PC-3 (cell line): ENCODE measurements at regions not wholly inside any gene's neighbourhood (a gene's known extent, or its start where the extent isn't known, plus 50 kb on each side); places are given as distances from the start of the nearest gene placed in this dataset.

Source experiments
- ATAC-seq: fragments of 200-7000 bp; cut with Tn5 transposase; 2 replicates; pipeline ENCODE4 v1.9.1; 2020; ENCODE audit warnings: mild to moderate bottlenecking, moderate library complexity
- BruUV-seq: library from RNA; stranded (reverse); fragments of 400-500 nt; replicated peaks from 2 replicates; lab custom pipeline; 2021; lab: Mats Ljungman, UMichigan
- CTCF ChIA-PET: fragments of 300-600 bp; sonication (Branson Sonifier 250); formaldehyde crosslinking; loops from one replicate; lab custom pipeline; 2022; ENCODE audit warnings: antibody characterized with exemption; lab: Charles Lee
- POLR2A ChIA-PET: fragments of 300-600 bp; sonication (Branson Sonifier 250); formaldehyde crosslinking; loops from one replicate; lab custom pipeline; 2022; ENCODE audit warnings: antibody characterized with exemption; ENCODE audit not compliant: unreplicated experiment; lab: Charles Lee
- DNase-seq: peaks from one replicate; pipeline ENCODE4 v3.0.0-alpha.2; 2015
- H2AFZ ChIP-seq: fragments of 300-600 bp; sonication (generic); 2 replicates; pipeline ENCODE4 v1.6.0; 2016; ENCODE audit warnings: antibody characterized with exemption, low read length
- H3F3A ChIP-seq: fragments of 300-600 bp; sonication (generic); one replicate; pipeline ENCODE4 v1.6.0; 2017; ENCODE audit warnings: antibody characterized with exemption, low read length, control low read depth, mild to moderate bottlenecking; ENCODE audit not compliant: unreplicated experiment
- H3K27ac ChIP-seq: fragments of 300-600 bp; sonication (generic); 2 replicates; pipeline ENCODE4 v1.5.1; 2016; ENCODE audit warnings: mild to moderate bottlenecking, low read length
- H3K27me3 ChIP-seq: fragments of 300-600 bp; sonication (generic); 2 replicates; pipeline ENCODE4 v1.6.1; 2016; ENCODE audit warnings: low read length, mixed read lengths
- H3K36me3 ChIP-seq: fragments of 300-600 bp; sonication (generic); 2 replicates; pipeline ENCODE4 v1.6.1; 2016; ENCODE audit warnings: low read depth, mixed run types, low read length, mixed read lengths
- H3K4me1 ChIP-seq: fragments of 300-600 bp; sonication (generic); 2 replicates; pipeline ENCODE4 v1.5.1; 2016; ENCODE audit warnings: low read length; ENCODE audit not compliant: insufficient read depth
- H3K4me2 ChIP-seq: fragments of 300-600 bp; sonication (generic); 2 replicates; pipeline ENCODE4 v1.6.0; 2016; ENCODE audit warnings: low read length
- H3K4me3 ChIP-seq: fragments of 300-600 bp; sonication (generic); 2 replicates; pipeline ENCODE4 v1.5.1; 2016; ENCODE audit warnings: mild to moderate bottlenecking, low read length, mixed read lengths
- H3K79me2 ChIP-seq: fragments of 300-600 bp; sonication (generic); 2 replicates; pipeline ENCODE4 v1.6.1; 2017; ENCODE audit warnings: low read length, mixed read lengths
- H3K9ac ChIP-seq: fragments of 300-600 bp; sonication (generic); 2 replicates; pipeline ENCODE4 v1.6.0; 2016; ENCODE audit warnings: mild to moderate bottlenecking, low read length
- H3K9me2 ChIP-seq: fragments of 300-600 bp; sonication (generic); replicated peaks from 2 replicates; pipeline ENCODE4 v1.6.1; 2016; ENCODE audit warnings: mixed run types, low read length, mixed read lengths
- H3K9me3 ChIP-seq: fragments of 300-600 bp; sonication (generic); 2 replicates; pipeline ENCODE4 v1.6.1; 2016; ENCODE audit warnings: low read length, mixed read lengths
- H4K20me1 ChIP-seq: fragments of 300-600 bp; sonication (generic); 2 replicates; pipeline ENCODE4 v1.6.1; 2016; ENCODE audit warnings: low read length, mixed read lengths
- EZH2 ChIP-seq: fragments of 300-600 bp; sonication (generic); IDR thresholded peaks from one replicate; pipeline ENCODE4 v1.6.1; 2017; ENCODE audit warnings: antibody characterized with exemption, mild to moderate bottlenecking, low read length; ENCODE audit not compliant: unreplicated experiment
- EZH2phosphoT487 ChIP-seq: fragments of 300-600 bp; sonication (generic); IDR thresholded peaks from 2 replicates; pipeline ENCODE4 v1.6.1; 2018; ENCODE audit warnings: mild to moderate bottlenecking, antibody characterized with exemption, low read length, borderline replicate concordance
- intact Hi-C: fragments of 100-400 bp; cut with micrococcal nuclease; formaldehyde crosslinking; loops from 2 replicates; pipeline ENCODE4 v1.9.0; 2023
- TF ChIP-seq, protein P1 (sequence below): fragments of 300-600 bp; sonication (generic); conservative IDR thresholded peaks from 2 replicates; pipeline ENCODE4 v1.5.1; 2017; ENCODE audit warnings: antibody characterized with exemption, low read depth, mild to moderate bottlenecking, low read length

DNA sequence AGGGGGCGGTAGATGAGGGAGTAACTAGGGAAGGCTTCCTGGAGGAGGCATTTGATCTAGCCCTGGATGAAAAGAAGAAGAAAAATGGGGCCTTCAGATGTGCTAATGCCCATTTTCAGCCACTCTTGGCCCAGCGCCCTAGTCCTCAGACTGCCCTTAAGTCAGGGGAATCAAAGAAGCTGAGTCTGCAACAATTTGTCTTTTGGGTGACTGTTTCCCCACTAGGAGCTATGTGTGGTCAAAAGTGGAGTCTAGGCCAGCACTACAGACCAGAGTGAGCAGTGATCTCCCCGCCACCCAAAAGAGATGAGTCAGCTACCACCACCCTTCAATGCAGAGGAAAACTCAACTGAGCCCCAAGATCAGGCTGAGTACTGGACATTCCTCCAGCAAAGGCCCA lies 542.1 kb downstream of the BNC2 start:
- no TSS peak for BruUV-seq
- H3K9ac ChIP-seq, result no peak overlapping the region
- no peak overlapping the region for H3K27ac ChIP-seq
- ChIA-PET CTCF (no interaction called here), POLR2A (no interaction called here)
- no peak overlapping the region for H2AFZ ChIP-seq
- H3K4me1 ChIP-seq, result no peaks in the 10 kb centered on the region
- no peak for TF ChIP-seq EZH2
- no peak for TF ChIP-seq EZH2phosphoT487
- TF ChIP-seq, protein P1, sequence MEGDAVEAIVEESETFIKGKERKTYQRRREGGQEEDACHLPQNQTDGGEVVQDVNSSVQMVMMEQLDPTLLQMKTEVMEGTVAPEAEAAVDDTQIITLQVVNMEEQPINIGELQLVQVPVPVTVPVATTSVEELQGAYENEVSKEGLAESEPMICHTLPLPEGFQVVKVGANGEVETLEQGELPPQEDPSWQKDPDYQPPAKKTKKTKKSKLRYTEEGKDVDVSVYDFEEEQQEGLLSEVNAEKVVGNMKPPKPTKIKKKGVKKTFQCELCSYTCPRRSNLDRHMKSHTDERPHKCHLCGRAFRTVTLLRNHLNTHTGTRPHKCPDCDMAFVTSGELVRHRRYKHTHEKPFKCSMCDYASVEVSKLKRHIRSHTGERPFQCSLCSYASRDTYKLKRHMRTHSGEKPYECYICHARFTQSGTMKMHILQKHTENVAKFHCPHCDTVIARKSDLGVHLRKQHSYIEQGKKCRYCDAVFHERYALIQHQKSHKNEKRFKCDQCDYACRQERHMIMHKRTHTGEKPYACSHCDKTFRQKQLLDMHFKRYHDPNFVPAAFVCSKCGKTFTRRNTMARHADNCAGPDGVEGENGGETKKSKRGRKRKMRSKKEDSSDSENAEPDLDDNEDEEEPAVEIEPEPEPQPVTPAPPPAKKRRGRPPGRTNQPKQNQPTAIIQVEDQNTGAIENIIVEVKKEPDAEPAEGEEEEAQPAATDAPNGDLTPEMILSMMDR, result no peak
- no peaks in the 10 kb centered on the region for H3K9me3 ChIP-seq
- intact Hi-C loops, result no loop called here
- H3K4me2 ChIP-seq, result no peak overlapping the region
- H3F3A ChIP-seq, result no peaks in the 10 kb centered on the region
- no peak for DNase-seq
- no peak overlapping the region for H3K4me3 ChIP-seq
- H3K36me3 ChIP-seq, result no peaks in the 10 kb centered on the region
- no peaks in the 10 kb centered on the region for H3K79me2 ChIP-seq
- no peaks in the 10 kb centered on the region for H4K20me1 ChIP-seq
- no peak for ATAC-seq
- no peaks in the 10 kb centered on the region for H3K9me2 ChIP-seq
- no peaks in the 10 kb centered on the region for H3K27me3 ChIP-seq

DNA sequence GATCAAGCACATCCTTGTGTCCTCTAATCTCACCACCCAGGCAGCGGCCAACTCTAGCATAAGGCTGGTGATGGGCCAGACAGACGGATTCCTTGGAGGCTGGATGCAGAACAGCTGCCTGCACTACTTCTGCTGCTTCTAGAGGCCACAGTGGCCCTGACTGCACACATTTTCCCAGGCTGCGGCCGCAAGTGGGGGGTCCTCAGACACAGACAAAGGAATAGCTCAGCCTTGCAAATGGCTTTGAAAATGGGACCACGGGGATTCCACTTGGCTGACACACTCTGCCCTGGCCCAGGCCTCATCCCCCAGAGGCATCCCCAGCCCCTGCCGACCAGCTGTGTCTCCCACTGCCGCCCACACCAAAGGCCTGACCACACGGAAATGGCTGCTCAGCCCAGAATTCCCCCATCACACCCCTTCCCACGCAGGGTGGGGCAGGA lies 540.8 kb downstream of the BNC2 start:
- H3K27me3 ChIP-seq, result no peaks in the 10 kb centered on the region
- no peaks in the 10 kb centered on the region for H3K9me3 ChIP-seq
- ChIA-PET CTCF (no interaction called here), POLR2A (no interaction called here)
- H3K9me2 ChIP-seq, result no peaks in the 10 kb centered on the region
- no peak overlapping the region for H3K9ac ChIP-seq
- no peaks in the 10 kb centered on the region for H4K20me1 ChIP-seq
- no TSS peak for BruUV-seq
- no peak overlapping the region for H3K27ac ChIP-seq
- no peak overlapping the region for H2AFZ ChIP-seq
- no peak overlapping the region for H3K4me2 ChIP-seq
- H3K36me3 ChIP-seq, result no peaks in the 10 kb centered on the region
- TF ChIP-seq EZH2, result no peak
- no peak overlapping the region for H3K4me3 ChIP-seq
- no peaks in the 10 kb centered on the region for H3K4me1 ChIP-seq
- H3K79me2 ChIP-seq, result no peaks in the 10 kb centered on the region
- H3F3A ChIP-seq, result no peaks in the 10 kb centered on the region
- DNase-seq (no peak), ATAC-seq (no peak)
- intact Hi-C loops, result no loop called here

DNA sequence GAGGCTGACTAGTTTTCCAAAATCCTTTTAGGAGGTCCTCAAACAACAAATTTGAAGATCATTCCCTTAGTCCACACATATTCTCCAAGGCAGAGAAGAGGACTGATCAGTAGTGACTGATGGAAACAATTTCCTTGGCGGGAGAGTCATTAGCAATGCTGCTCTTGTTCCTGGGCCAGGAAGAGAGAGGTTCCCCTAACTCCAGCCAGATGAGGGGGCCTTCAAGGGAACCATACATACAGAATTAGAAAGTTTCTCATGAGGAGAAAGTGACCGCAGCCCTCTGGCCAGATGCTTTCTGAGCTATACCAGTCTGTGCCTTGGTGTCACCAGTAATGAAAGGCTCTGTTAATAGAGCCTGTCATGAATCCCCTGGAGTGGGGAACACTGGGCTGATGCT lies 539.4 kb downstream of the BNC2 start:
- Histone ChIP-seq H3K9ac (no peak overlapping the region), H3F3A (no peaks in the 10 kb centered on the region), H2AFZ (no peak overlapping the region), H3K4me3 (no peak overlapping the region), H3K79me2 (no peaks in the 10 kb centered on the region), H3K4me1 (peaks cover 7% of the 10 kb centered on the region), H3K36me3 (no peaks in the 10 kb centered on the region), H3K27ac (no peak overlapping the region), H3K9me2 (no peaks in the 10 kb centered on the region), H3K27me3 (no peaks in the 10 kb centered on the region), H4K20me1 (no peaks in the 10 kb centered on the region), H3K4me2 (no peak overlapping the region), H3K9me3 (no peaks in the 10 kb centered on the region)
- CTCF ChIA-PET, result no interaction called here
- TF ChIP-seq EZH2phosphoT487 (no peak), EZH2 (no peak)
- TF ChIP-seq, protein P1, result no peak
- ATAC-seq, result no peak
- DNase-seq, result no peak
- intact Hi-C loops, result no loop called here
- POLR2A ChIA-PET, result interaction anchor here (0.5 kb wide), 1 partner anchor 89 kb away, joined by 3 read pairs; no protein-coding TSS in a partner anchor
- BruUV-seq, result no TSS peak
